HCT116 (cell line): ENCODE measurements at regions not wholly inside any gene's neighbourhood (a gene's known extent, or its start where the extent isn't known, plus 50 kb on each side); places are given as distances from the start of the nearest gene placed in this dataset.

Experiments
- ATAC-seq: fragments of 200-7000 bp; cut with Tn5 transposase; 2 replicates; pipeline ENCODE4 v1.9.1; 2020; ENCODE audit warnings: mild to moderate bottlenecking, moderate library complexity
- BruUV-seq: library from RNA; stranded (reverse); fragments of 400-500 nt; replicated peaks from 2 replicates; lab custom pipeline; 2021; lab: Mats Ljungman, UMichigan
- CTCF ChIA-PET: fragments of 300-600 bp; sonication (Branson Sonifier 250); formaldehyde crosslinking; loops from one replicate; lab custom pipeline; 2021; ENCODE audit warnings: antibody characterized with exemption; lab: Charles Lee
- POLR2A ChIA-PET: fragments of 300-600, 350-600 bp; sonication (Branson Sonifier 250); formaldehyde crosslinking; loops from one replicate; lab custom pipeline; 2021; ENCODE audit warnings: antibody characterized with exemption; lab: Charles Lee
- RAD21 ChIA-PET, 2 experiments: fragments of 300-600 bp; sonication (Branson Sonifier 250); formaldehyde crosslinking; loops; one replicate each; lab custom pipeline; 2023; ENCODE audit warnings: low total read pairs in 2 of 2; ENCODE audit not compliant: uncharacterized antibody in 2 of 2, unreplicated experiment in 2 of 2, low non-redundant PET in 1 of 2; lab: Charles Lee
- DNase-seq: peaks from one replicate; pipeline ENCODE4 v3.0.0-alpha.2; 2010; ENCODE audit warnings: low read depth, low spot score
- H2AFZ ChIP-seq: fragments of 200-600 bp; shearing (Covaris generic), sonication (generic); 2 replicates; pipeline ENCODE4 v1.6.1; 2017; ENCODE audit warnings: low read depth, mixed run types, mixed read lengths, antibody characterized with exemption, low read length; ENCODE audit not compliant: poor library complexity, severe bottlenecking
- H3K27ac ChIP-seq: 2 replicates; pipeline ENCODE4 v1.5.1; 2012; ENCODE audit warnings: low read depth, low read length
- H3K27me3 ChIP-seq: fragments of 200-600 bp; sonication (generic); 2 replicates; pipeline ENCODE4 v1.6.1; 2016; ENCODE audit warnings: mixed run types, low read length, mixed read lengths; ENCODE audit not compliant: insufficient read depth
- H3K36me3 ChIP-seq, 2 experiments: fragments of 200-500 bp in 1 of 2; fragments of 200-600 bp in 1 of 2; sonication (Bioruptor generic) in 1 of 2; sonication (generic) in 1 of 2; 2 replicates each; pipeline versions ENCODE4 v1.5.1 to v1.6.1; 2014 to 2016; ENCODE audit warnings: low read length in 2 of 2, inconsistent platforms in 1 of 2, mixed read lengths in 1 of 2, mixed run types in 1 of 2; ENCODE audit not compliant: insufficient read depth in 2 of 2, control insufficient read depth in 1 of 2
- H3K4me1 ChIP-seq, 2 experiments: fragments of 200-600 bp in 1 of 2; sonication (generic) in 1 of 2; 2 replicates each; pipeline versions ENCODE4 v1.5.1 to v1.6.1; 2012 to 2017; ENCODE audit warnings: low read length in 2 of 2, inconsistent platforms in 1 of 2, mild to moderate bottlenecking in 1 of 2, mixed read lengths in 1 of 2, mixed run types in 1 of 2, moderate library complexity in 1 of 2; ENCODE audit not compliant: insufficient read depth in 2 of 2, control insufficient read depth in 1 of 2
- H3K4me2 ChIP-seq: fragments of 200-600 bp; sonication (generic); 2 replicates; pipeline ENCODE4 v1.6.1; 2017; ENCODE audit warnings: mixed run types, low read length, mixed read lengths
- H3K4me3 ChIP-seq, 2 experiments: fragments of 200-600 bp in 1 of 2; sonication (generic) in 1 of 2; replicated peaks in 1 of 2; 2 replicates each; pipeline ENCODE4 v1.5.1; 2011 to 2016; ENCODE audit warnings: low read length in 2 of 2, control low read depth in 1 of 2, low read depth in 1 of 2, mild to moderate bottlenecking in 1 of 2, mixed read lengths in 1 of 2, mixed run types in 1 of 2
- H3K79me2 ChIP-seq: fragments of 200-600 bp; sonication (generic); 2 replicates; pipeline ENCODE4 v1.6.1; 2017; ENCODE audit warnings: mild to moderate bottlenecking, mixed run types, low read length, moderate library complexity, mixed read lengths; ENCODE audit not compliant: insufficient read depth
- H3K9ac ChIP-seq: fragments of 200-600 bp; sonication (generic); 2 replicates; pipeline ENCODE4 v1.6.1; 2016; ENCODE audit warnings: low read length, mixed read lengths
- H3K9me2 ChIP-seq: fragments of 200-600 bp; sonication (generic), shearing (Covaris generic); 2 replicates; pipeline ENCODE4 v1.6.1; 2017; ENCODE audit warnings: mixed run types, mild to moderate bottlenecking, moderate library complexity; ENCODE audit not compliant: insufficient read depth
- H3K9me3 ChIP-seq, 2 experiments: fragments of 200-500 bp in 1 of 2; fragments of 200-600 bp in 1 of 2; sonication (Bioruptor generic) in 1 of 2; sonication (generic) in 1 of 2; 2 replicates each; pipeline ENCODE4 v1.6.1; 2014 to 2017; ENCODE audit warnings: low read length in 2 of 2, mixed read lengths in 2 of 2, inconsistent platforms in 1 of 2, low read depth in 1 of 2, mild to moderate bottlenecking in 1 of 2, mixed run types in 1 of 2, moderate library complexity in 1 of 2; ENCODE audit not compliant: control insufficient read depth in 1 of 2, insufficient read depth in 1 of 2
- H4K20me1 ChIP-seq: fragments of 200-600 bp; sonication (generic), shearing (Covaris generic); 2 replicates; pipeline ENCODE4 v1.6.1; 2017; ENCODE audit warnings: mixed run types, mild to moderate bottlenecking, moderate library complexity; ENCODE audit not compliant: insufficient read depth
- EZH2 ChIP-seq: fragments of 200-600 bp; sonication (generic); IDR thresholded peaks from 2 replicates; pipeline ENCODE4 v1.6.1; 2017; ENCODE audit warnings: antibody characterized with exemption, mixed run types
- FOSL1 ChIP-seq: IDR thresholded peaks from 2 replicates; pipeline ENCODE4 v1.6.1; 2012; ENCODE audit warnings: low read depth
- POLR2A ChIP-seq: IDR thresholded peaks from 2 replicates; pipeline ENCODE4 v1.7.0; 2011; ENCODE audit warnings: borderline replicate concordance; ENCODE audit not compliant: insufficient read depth, insufficient read length; ENCODE audit errors: extremely low read depth
- SIN3A ChIP-seq: IDR thresholded peaks from 2 replicates; pipeline ENCODE4 v1.6.1; 2012; ENCODE audit warnings: low read depth
- TCF7L2 ChIP-seq: IDR thresholded peaks from 2 replicates; pipeline ENCODE4 v1.7.0; 2011; ENCODE audit warnings: borderline replicate concordance, inconsistent platforms; ENCODE audit not compliant: insufficient read depth, insufficient read length; ENCODE audit errors: extremely low read depth
- YY1 ChIP-seq: IDR thresholded peaks from 2 replicates; pipeline ENCODE4 v1.6.1; 2011; ENCODE audit warnings: low read length, low read depth, moderate library complexity, mild to moderate bottlenecking; ENCODE audit not compliant: insufficient replicate concordance; ENCODE audit errors: extremely low read depth
- ZFX ChIP-seq: fragments of 450-650 bp; IDR thresholded peaks from 2 replicates; pipeline ENCODE4 v1.6.1; 2017
- ZNF274 ChIP-seq: fragments of 200-500 bp; sonication (Bioruptor generic); IDR thresholded peaks from 2 replicates; pipeline ENCODE4 v1.6.1; 2014; ENCODE audit warnings: mild to moderate bottlenecking, low read depth, low read length, inconsistent platforms
- intact Hi-C: fragments of 100-400 bp; cut with micrococcal nuclease; formaldehyde crosslinking; loops from 2 replicates; pipeline ENCODE4 v1.10.0; 2022
- TF ChIP-seq, protein P1 (sequence below): IDR thresholded peaks from 2 replicates; pipeline ENCODE4 v1.6.1; 2012; ENCODE audit warnings: low read depth
- TF ChIP-seq, protein P2 (sequence below), 3 experiments: fragments of 200-600 bp in 1 of 3; sonication (generic) in 1 of 3; IDR thresholded peaks in 2 of 3; conservative IDR thresholded peaks in 1 of 3; 2 replicates each; pipeline ENCODE4 v1.5.1; 2012 to 2017; ENCODE audit warnings: low read depth in 2 of 3, low read length in 2 of 3, antibody characterized with exemption in 1 of 3, borderline replicate concordance in 1 of 3, control low read depth in 1 of 3, mild to moderate bottlenecking in 1 of 3, mixed read lengths in 1 of 3, mixed run types in 1 of 3, moderate library complexity in 1 of 3; ENCODE audit not compliant: insufficient read depth in 1 of 3

DNA sequence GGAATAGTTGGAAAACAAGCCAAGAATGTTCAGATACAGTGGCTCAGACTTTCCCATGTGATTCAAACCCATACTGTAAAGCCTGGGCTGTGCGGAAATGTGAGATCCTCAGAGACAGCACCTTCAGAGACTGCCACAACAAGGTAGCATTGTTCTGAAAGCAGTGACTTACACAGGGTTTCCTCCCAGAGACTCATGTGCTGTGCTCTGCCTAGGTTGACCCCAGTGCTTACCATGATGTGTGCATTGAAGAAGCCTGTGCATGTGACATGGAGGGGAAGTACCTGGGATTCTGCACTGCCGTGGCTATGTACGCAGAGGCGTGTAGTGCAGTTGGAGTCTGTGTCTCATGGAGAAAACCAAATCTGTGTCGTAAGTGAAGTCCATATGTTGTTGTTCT, 219.4 kb downstream of the LRRK2 start:
- H3K9ac ChIP-seq = no peak overlapping the region
- no peak overlapping the region for H3K4me2 ChIP-seq
- TF ChIP-seq FOSL1 = no peak
- TF ChIP-seq EZH2 = no peak
- no peak for TF ChIP-seq ZNF274
- TF ChIP-seq TCF7L2 = no peak
- TF ChIP-seq ZFX = no peak
- no peak for TF ChIP-seq POLR2A
- TF ChIP-seq YY1 = no peak
- intact Hi-C loops = no loop called here
- POLR2A ChIA-PET = no interaction called here
- no TSS peak for BruUV-seq
- H4K20me1 ChIP-seq = no peaks in the 10 kb centered on the region
- H3K9me3 ChIP-seq = no peaks in the 10 kb centered on the region
- no peaks in the 10 kb centered on the region for H3K27me3 ChIP-seq
- no peak overlapping the region for H3K27ac ChIP-seq
- no peaks in the 10 kb centered on the region for H3K36me3 ChIP-seq
- no peak overlapping the region for H2AFZ ChIP-seq
- ATAC-seq (no peak), DNase-seq (no peak)
- CTCF ChIA-PET = no interaction called here
- RAD21 ChIA-PET = no interaction called here
- no peaks in the 10 kb centered on the region for H3K4me1 ChIP-seq
- H3K9me2 ChIP-seq = no peaks in the 10 kb centered on the region
- H3K4me3 ChIP-seq = no peak overlapping the region
- no peaks in the 10 kb centered on the region for H3K79me2 ChIP-seq

DNA sequence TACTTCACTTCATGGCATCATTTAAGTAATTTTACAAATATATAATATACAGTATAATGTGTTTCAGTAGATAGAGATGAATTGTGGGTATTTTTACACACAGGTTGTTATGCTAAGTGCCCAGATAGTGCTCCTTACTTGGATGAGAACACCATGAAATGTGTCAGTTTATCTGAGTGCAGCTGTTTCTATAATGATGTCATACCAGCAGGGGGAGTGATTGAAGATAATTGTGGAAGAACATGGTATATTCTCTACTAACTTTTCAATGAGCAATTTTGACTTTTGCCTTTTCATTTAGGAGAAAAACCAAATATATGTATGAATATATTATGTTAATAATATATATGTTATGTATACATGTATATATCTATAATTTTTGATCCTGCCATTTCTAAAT, 221.6 kb downstream of the LRRK2 start:
- H3K4me3 ChIP-seq = no peak overlapping the region
- H3K27ac ChIP-seq = no peak overlapping the region
- intact Hi-C loops = loop anchor here (5.0 kb wide), 1 partner anchor 476 kb away; no protein-coding TSS in a partner anchor
- ATAC-seq (peak; percentile 61), DNase-seq (peak; percentile 3)
- no TSS peak for BruUV-seq
- H3K9me3 ChIP-seq = no peaks in the 10 kb centered on the region
- H4K20me1 ChIP-seq = no peaks in the 10 kb centered on the region
- H3K79me2 ChIP-seq = no peaks in the 10 kb centered on the region
- no peaks in the 10 kb centered on the region for H3K36me3 ChIP-seq
- H2AFZ ChIP-seq = no peak overlapping the region
- TF ChIP-seq, protein P1, sequence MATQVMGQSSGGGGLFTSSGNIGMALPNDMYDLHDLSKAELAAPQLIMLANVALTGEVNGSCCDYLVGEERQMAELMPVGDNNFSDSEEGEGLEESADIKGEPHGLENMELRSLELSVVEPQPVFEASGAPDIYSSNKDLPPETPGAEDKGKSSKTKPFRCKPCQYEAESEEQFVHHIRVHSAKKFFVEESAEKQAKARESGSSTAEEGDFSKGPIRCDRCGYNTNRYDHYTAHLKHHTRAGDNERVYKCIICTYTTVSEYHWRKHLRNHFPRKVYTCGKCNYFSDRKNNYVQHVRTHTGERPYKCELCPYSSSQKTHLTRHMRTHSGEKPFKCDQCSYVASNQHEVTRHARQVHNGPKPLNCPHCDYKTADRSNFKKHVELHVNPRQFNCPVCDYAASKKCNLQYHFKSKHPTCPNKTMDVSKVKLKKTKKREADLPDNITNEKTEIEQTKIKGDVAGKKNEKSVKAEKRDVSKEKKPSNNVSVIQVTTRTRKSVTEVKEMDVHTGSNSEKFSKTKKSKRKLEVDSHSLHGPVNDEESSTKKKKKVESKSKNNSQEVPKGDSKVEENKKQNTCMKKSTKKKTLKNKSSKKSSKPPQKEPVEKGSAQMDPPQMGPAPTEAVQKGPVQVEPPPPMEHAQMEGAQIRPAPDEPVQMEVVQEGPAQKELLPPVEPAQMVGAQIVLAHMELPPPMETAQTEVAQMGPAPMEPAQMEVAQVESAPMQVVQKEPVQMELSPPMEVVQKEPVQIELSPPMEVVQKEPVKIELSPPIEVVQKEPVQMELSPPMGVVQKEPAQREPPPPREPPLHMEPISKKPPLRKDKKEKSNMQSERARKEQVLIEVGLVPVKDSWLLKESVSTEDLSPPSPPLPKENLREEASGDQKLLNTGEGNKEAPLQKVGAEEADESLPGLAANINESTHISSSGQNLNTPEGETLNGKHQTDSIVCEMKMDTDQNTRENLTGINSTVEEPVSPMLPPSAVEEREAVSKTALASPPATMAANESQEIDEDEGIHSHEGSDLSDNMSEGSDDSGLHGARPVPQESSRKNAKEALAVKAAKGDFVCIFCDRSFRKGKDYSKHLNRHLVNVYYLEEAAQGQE = no peak
- TF ChIP-seq, protein P2, sequence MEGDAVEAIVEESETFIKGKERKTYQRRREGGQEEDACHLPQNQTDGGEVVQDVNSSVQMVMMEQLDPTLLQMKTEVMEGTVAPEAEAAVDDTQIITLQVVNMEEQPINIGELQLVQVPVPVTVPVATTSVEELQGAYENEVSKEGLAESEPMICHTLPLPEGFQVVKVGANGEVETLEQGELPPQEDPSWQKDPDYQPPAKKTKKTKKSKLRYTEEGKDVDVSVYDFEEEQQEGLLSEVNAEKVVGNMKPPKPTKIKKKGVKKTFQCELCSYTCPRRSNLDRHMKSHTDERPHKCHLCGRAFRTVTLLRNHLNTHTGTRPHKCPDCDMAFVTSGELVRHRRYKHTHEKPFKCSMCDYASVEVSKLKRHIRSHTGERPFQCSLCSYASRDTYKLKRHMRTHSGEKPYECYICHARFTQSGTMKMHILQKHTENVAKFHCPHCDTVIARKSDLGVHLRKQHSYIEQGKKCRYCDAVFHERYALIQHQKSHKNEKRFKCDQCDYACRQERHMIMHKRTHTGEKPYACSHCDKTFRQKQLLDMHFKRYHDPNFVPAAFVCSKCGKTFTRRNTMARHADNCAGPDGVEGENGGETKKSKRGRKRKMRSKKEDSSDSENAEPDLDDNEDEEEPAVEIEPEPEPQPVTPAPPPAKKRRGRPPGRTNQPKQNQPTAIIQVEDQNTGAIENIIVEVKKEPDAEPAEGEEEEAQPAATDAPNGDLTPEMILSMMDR (IDR thresholded peaks at IDR 0.05 in 2 of 3, conservative IDR thresholded peaks at IDR 0.05 in 1 of 3; ENCODE audit: borderline replicate concordance in 1 of 3, insufficient read depth in 1 of 3, low read depth in 2 of 3, low read length in 2 of 3) = peak in 2 of 3 experiments; percentile 34 to 55; a peak in 3 of 6 replicates
- no peak for TF ChIP-seq SIN3A
- H3K4me1 ChIP-seq = no peaks in the 10 kb centered on the region
- ChIA-PET RAD21 (no interaction called here), CTCF (interaction anchor here (0.8 to 1.0 kb wide), 2 partner anchors 12 to 21 kb away, joined by 3 read pairs; no protein-coding TSS in a partner anchor), POLR2A (no interaction called here)
- H3K4me2 ChIP-seq = no peak overlapping the region
- H3K27me3 ChIP-seq = no peaks in the 10 kb centered on the region
- no peak overlapping the region for H3K9ac ChIP-seq
- no peaks in the 10 kb centered on the region for H3K9me2 ChIP-seq
